Heart left ventricle (tissue), 16 donors: ENCODE measurements at regions not wholly inside any gene's neighbourhood (a gene's known extent, or its start where the extent isn't known, plus 50 kb on each side); places are given as distances from the start of the nearest gene placed in this dataset.
"Not testable (repeated sequence)": the region's sequence is repeated elsewhere in the genome, so short reads cannot be mapped to it uniquely, and the experiment has no call there.

Source experiments
- ATAC-seq, 4 donors: fragments of 200-7000 bp; cut with Tn5 transposase; one replicate each; pipeline ENCODE4 v1.9.1; 2020 to 2022; ENCODE audit warnings: moderate library complexity in 4 of 4, mild to moderate bottlenecking in 3 of 4, moderate number of reproducible peaks in 1 of 4
- DNase-seq, 5 donors: peaks; one replicate each; pipeline ENCODE4 v3.0.0-alpha.2; 2020
- H3K27ac ChIP-seq, 12 donors: fragments of 200-600 bp; sonication (generic) in 4 of 12; one replicate each; pipeline versions ENCODE4 v1.5.0 to v1.8.0; 2016 to 2022; ENCODE audit warnings: mild to moderate bottlenecking in 2 of 12
- H3K27me3 ChIP-seq, 9 donors: fragments of 200-600 bp; sonication (generic) in 2 of 9; one replicate each; pipeline versions ENCODE4 v1.5.1 to v1.8.0; 2016 to 2022; ENCODE audit warnings: mild to moderate bottlenecking in 3 of 9
- H3K36me3 ChIP-seq, 9 donors: fragments of 200-600 bp; sonication (generic) in 2 of 9; one replicate each; pipeline versions ENCODE4 v1.5.0 to v1.8.0; 2018 to 2022; ENCODE audit warnings: mild to moderate bottlenecking in 2 of 9
- H3K4me1 ChIP-seq, 12 donors: fragments of 200-600 bp; sonication (generic) in 4 of 12; one replicate each; pipeline versions ENCODE4 v1.5.0 to v1.8.0; 2016 to 2022; ENCODE audit warnings: mild to moderate bottlenecking in 3 of 12
- H3K4me3 ChIP-seq, 12 donors: fragments of 200-600 bp; sonication (generic) in 4 of 12; one replicate each; pipeline versions ENCODE4 v1.5.0 to v1.8.0; 2017 to 2022; ENCODE audit warnings: mild to moderate bottlenecking in 9 of 12, moderate library complexity in 4 of 12
- H3K9me3 ChIP-seq, 12 donors: fragments of 200-600 bp; sonication (generic) in 4 of 12; one replicate each; pipeline versions ENCODE4 v1.5.0 to v1.8.0; 2016 to 2022; ENCODE audit warnings: mild to moderate bottlenecking in 1 of 12
- POLR2A ChIP-seq, 2 donors: fragments of 450-650 bp; IDR thresholded peaks; one replicate each; pipeline ENCODE4 v1.6.1; 2017; ENCODE audit warnings: antibody characterized with exemption in 2 of 2, mild to moderate bottlenecking in 2 of 2, moderate library complexity in 2 of 2
- WGBS, 4 donors: extraction: QIAGEN DNeasy Blood & Tissue Kit in 2 of 4; methylation state at CpG; one replicate each; pipeline versions ENCODE4 v1.1.5 to v1.1.7; 2013 to 2018; 5-methylcytosine and 5-hydroxymethylcytosine counted together
- intact Hi-C, 10 donors: fragments of 100-400 bp; cut with DNase I; formaldehyde crosslinking; loops; one replicate each; pipeline versions ENCODE4 v1.11.1 to v1.14.2; 2022
- TF ChIP-seq, protein P1 (sequence below), 12 donors: fragments of 200-600 bp; sonication (generic) in 4 of 12; IDR thresholded peaks; one replicate each; pipeline versions ENCODE4 v1.5.0 to v1.8.0; 2018 to 2022; ENCODE audit warnings: antibody characterized with exemption in 12 of 12, mild to moderate bottlenecking in 5 of 12
- donor health status: ischemic (EF 13 %, LVEDD 7.1; RV severe dilation, severe dysfunction).
- donor health status: healthy with polysubstance abuse.
- donor health status: DM: no; HTN: yes; CAD: no.
- donor health status: DM: no; HTN: no; CAD: no.
- donor health status: ischemic (EF 25% LVEDD 6.9; RV normal size, moderate dysfunction).
- donor health status: ischemic (EF 25% LVEDD 5.7; RV mildly dilated, moderate dysfunction).
- donor health status: healthy.
- donor health status: DM: yes; HTN: yes; CAD: no.
- donor health status: ischemic (EF 35%, LVEDD 5.7; RV mildly dilated, moderate dysfunction).
- donor health status: nonischemic (EF 11% LVEDD 7.7; RV severe dilation, severe dysfunction).
- donor health status: DM: yes; HTN: yes; CAD: no.
- donor health status: PGD.
- donor health status: ischemic (EF 29% LVEDD 5.4; RV normal size, mild dysfunction).
- donor health status: nonischemic (EF 23%, LVEDD 6.1; RV moderate dilation, normal function).

DNA sequence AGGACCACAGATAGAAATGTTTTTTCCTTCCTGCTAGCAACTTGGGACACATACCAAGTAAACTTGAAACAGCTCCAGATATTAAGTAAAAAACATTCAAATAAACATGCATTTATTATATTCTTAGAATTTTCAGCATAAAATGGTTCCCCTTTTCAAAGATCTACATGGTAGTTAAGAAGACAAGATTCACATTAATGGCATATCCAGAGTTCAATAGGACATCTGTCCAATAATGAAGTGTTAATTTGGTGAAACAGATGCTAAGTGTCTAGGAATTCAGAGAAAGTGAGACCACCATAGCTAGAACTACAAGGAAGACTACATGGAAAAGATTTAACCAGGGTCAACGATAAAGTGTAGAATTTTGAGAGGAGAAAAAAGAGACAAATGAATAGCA lies 184.9 kb downstream of the COL12A1 start:
- DNase-seq (no peak), ATAC-seq (no peak)
- TF ChIP-seq, protein P1, sequence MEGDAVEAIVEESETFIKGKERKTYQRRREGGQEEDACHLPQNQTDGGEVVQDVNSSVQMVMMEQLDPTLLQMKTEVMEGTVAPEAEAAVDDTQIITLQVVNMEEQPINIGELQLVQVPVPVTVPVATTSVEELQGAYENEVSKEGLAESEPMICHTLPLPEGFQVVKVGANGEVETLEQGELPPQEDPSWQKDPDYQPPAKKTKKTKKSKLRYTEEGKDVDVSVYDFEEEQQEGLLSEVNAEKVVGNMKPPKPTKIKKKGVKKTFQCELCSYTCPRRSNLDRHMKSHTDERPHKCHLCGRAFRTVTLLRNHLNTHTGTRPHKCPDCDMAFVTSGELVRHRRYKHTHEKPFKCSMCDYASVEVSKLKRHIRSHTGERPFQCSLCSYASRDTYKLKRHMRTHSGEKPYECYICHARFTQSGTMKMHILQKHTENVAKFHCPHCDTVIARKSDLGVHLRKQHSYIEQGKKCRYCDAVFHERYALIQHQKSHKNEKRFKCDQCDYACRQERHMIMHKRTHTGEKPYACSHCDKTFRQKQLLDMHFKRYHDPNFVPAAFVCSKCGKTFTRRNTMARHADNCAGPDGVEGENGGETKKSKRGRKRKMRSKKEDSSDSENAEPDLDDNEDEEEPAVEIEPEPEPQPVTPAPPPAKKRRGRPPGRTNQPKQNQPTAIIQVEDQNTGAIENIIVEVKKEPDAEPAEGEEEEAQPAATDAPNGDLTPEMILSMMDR (IDR thresholded peaks at IDR 0.05) = no peak
- no peak for TF ChIP-seq POLR2A (IDR thresholded peaks at IDR 0.05)
- intact Hi-C loops = no loop called here
- no peaks in the 10 kb centered on the region for H3K36me3 ChIP-seq
- no peak overlapping the region for H3K4me3 ChIP-seq
- 49 to 71% (median 57%) methylated on average over 1 of the region's 1 CpG for WGBS, 4 donors
- H3K27ac ChIP-seq = no peak overlapping the region
- H3K9me3 ChIP-seq = peaks cover 0 to 11% (median 2%) of the 10 kb centered on the region in 12 donors
- H3K4me1 ChIP-seq = no peaks in the 10 kb centered on the region
- no peaks in the 10 kb centered on the region for H3K27me3 ChIP-seq

DNA sequence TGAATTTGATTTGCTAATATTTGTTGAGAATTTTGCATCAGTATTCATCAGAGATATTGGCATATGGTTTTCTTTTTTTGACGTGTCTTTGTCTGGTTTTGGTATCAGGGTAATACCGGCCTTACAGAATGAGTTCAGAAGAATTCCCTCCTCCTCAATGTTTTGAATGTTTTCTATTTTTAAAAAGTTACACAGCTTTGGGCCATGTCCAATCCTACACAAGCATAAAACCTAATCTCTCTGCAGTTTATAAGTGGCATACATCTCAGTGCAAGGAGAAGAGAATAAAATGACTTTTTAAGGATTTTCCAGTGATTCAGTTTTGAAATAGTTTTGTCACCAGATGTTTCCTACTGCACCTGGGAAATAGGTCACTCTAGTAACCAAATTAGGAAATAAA lies 185.5 kb downstream of the COL12A1 start:
- WGBS, 4 donors = 45 to 66% (median 51%) methylated on average over 2 of the region's 2 CpGs
- ATAC-seq (no peak), DNase-seq (no peak)
- no peaks in the 10 kb centered on the region for H3K27me3 ChIP-seq
- no peaks in the 10 kb centered on the region for H3K36me3 ChIP-seq
- H3K27ac ChIP-seq = no peak overlapping the region
- TF ChIP-seq, protein P1 (IDR thresholded peaks at IDR 0.05) = no peak
- TF ChIP-seq POLR2A (IDR thresholded peaks at IDR 0.05) = no peak
- peaks cover 0 to 11% (median 2%) of the 10 kb centered on the region in 12 donors for H3K9me3 ChIP-seq
- H3K4me1 ChIP-seq = no peaks in the 10 kb centered on the region
- no peak overlapping the region for H3K4me3 ChIP-seq
- intact Hi-C loops = no loop called here

DNA sequence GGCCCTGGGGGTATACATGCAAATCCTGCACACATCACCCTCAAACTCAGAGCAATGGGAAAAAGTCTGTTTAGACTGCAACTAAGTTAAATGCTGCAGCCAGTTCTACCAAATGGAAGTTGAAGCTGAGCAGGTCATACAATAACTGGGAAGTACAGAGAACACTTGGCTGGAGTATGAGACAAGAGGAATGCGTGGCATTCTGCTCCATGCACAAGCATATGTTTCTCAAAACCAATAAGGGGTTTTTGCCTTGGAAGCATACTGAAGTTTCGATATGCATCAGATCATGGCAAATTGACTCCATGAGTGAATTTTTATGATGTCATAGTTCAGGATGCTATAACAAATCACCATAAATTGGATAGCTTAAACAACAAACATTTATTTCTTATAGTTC lies 193.8 kb downstream of the COL12A1 start:
- no peak for DNase-seq
- WGBS, 4 donors = 68 to 80% (median 72%) methylated on average over 2 of the region's 2 CpGs

DNA sequence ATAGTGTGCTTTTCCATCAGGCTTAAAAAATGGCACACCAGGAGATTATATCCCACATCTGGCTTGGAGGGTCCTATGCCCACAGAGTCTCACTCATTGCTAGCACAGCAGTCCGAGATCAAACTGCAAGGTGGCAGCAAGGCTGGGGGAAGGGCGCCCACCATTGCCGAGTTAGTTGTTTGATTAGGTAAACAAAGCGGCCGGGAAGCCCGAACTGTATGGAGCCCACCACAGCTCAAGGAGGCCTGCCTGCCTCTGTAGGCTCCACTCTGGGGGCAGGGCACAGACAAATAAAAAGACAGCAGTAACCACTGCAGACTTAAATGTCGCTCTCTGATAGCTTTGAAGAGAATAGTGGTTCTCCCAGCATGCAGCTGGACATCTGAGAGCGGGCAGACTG lies 201.9 kb downstream of the COL12A1 start:
- H3K9me3 ChIP-seq = peaks cover 0 to 16% (median 1%) of the 10 kb centered on the region in 12 donors
- H3K36me3 ChIP-seq, intact Hi-C loops, H3K4me1 ChIP-seq, H3K27me3 ChIP-seq, H3K4me3 ChIP-seq, DNase-seq, H3K27ac ChIP-seq, ATAC-seq: not testable (repeated sequence)
- 87 to 97% (median 90%) methylated on average over 8 of the region's 8 CpGs for WGBS, 4 donors

More for the DNA sequence above, 193.8 kb downstream of the COL12A1 start:
- H3K4me1 ChIP-seq = no peaks in the 10 kb centered on the region
- no peaks in the 10 kb centered on the region for H3K27me3 ChIP-seq
- H3K36me3 ChIP-seq = no peaks in the 10 kb centered on the region
- no peak for ATAC-seq
- no peak overlapping the region for H3K4me3 ChIP-seq
- H3K27ac ChIP-seq = no peak overlapping the region
- TF ChIP-seq, protein P1 (IDR thresholded peaks at IDR 0.05) = no peak
- TF ChIP-seq POLR2A (IDR thresholded peaks at IDR 0.05) = no peak
- H3K9me3 ChIP-seq = peaks cover 0 to 4% (median 0%) of the 10 kb centered on the region in 12 donors
- intact Hi-C loops = no loop called here

DNA sequence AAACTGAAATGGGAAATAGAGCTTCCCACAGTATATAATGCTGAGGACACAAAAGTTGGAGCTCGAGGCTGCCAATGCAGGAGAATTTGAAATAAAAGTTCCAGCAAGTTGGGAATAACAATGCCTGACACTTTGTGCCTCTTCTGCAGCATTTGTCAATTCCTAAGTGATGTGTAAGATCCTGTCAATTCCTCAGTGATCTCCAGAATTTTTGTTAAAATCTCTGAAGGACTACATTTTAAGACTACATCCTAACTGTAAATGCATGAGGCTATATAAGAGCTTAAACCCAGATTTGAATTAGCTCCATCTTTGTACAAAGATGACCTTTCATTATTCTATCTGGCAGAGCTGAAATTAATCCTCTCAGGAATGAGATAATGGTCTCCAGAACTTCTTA lies 208.2 kb downstream of the COL12A1 start:
- Histone ChIP-seq H3K9me3 (peaks cover 0 to 2% (median 0%) of the 10 kb centered on the region in 12 donors), H3K4me3 (no peak overlapping the region), H3K27ac (no peak overlapping the region), H3K27me3 (no peaks in the 10 kb centered on the region), H3K4me1 (no peaks in the 10 kb centered on the region), H3K36me3 (no peaks in the 10 kb centered on the region)
- WGBS, 4 donors = 53 to 77% (median 65%) methylated on average over 1 of the region's 1 CpG
- intact Hi-C loops = no loop called here
- ATAC-seq (no peak), DNase-seq (no peak)
- TF ChIP-seq POLR2A (IDR thresholded peaks at IDR 0.05) = no peak
- TF ChIP-seq, protein P1 (IDR thresholded peaks at IDR 0.05) = no peak
